Mesenchymal stem cell (in vitro differentiated cells and primary cell): ENCODE measurements at regions not wholly inside any gene's neighbourhood (a gene's known extent, or its start where the extent isn't known, plus 50 kb on each side); places are given as distances from the start of the nearest gene placed in this dataset.

Experiments used
- DNase-seq: peaks from one replicate; pipeline ENCODE4 v3.0.0-alpha.2; 2013
- H2AFZ ChIP-seq: one replicate; pipeline ENCODE4 v1.6.1; 2013; ENCODE audit warnings: low read depth, mild to moderate bottlenecking, control low read depth, inconsistent platforms, low read length, moderate library complexity
- H2AK5ac ChIP-seq: 2 replicates; pipeline ENCODE4 v1.6.1; 2013; ENCODE audit warnings: low read length, moderate library complexity, mild to moderate bottlenecking, inconsistent platforms; ENCODE audit not compliant: severe bottlenecking
- H2BK120ac ChIP-seq: one replicate; pipeline ENCODE4 v1.6.1; 2013; ENCODE audit warnings: low read depth, mild to moderate bottlenecking, inconsistent platforms, low read length, moderate library complexity
- H2BK12ac ChIP-seq, 2 experiments: one replicate each; pipeline ENCODE4 v1.6.1; 2013; ENCODE audit warnings: inconsistent platforms in 2 of 2, low read length in 2 of 2, mild to moderate bottlenecking in 2 of 2, moderate library complexity in 2 of 2, control low read depth in 1 of 2
- H2BK15ac ChIP-seq: one replicate; pipeline ENCODE4 v1.6.1; 2013; ENCODE audit warnings: mild to moderate bottlenecking, low read depth, inconsistent platforms; ENCODE audit not compliant: poor library complexity, severe bottlenecking
- H2BK5ac ChIP-seq: 2 replicates; pipeline ENCODE4 v1.6.1; 2013; ENCODE audit warnings: low read depth, mild to moderate bottlenecking, low read length, control low read depth, inconsistent platforms; ENCODE audit not compliant: poor library complexity, severe bottlenecking
- H3K14ac ChIP-seq, 2 experiments: one replicate each; pipeline ENCODE4 v1.6.1; 2013; ENCODE audit warnings: inconsistent platforms in 2 of 2, low read length in 2 of 2, control low read depth in 1 of 2, mild to moderate bottlenecking in 1 of 2, moderate library complexity in 1 of 2
- H3K18ac ChIP-seq, 2 experiments: one replicate each; pipeline ENCODE4 v1.6.1; 2013; ENCODE audit warnings: inconsistent platforms in 2 of 2, low read length in 2 of 2, control low read depth in 1 of 2, low read depth in 1 of 2, mild to moderate bottlenecking in 1 of 2
- H3K23ac ChIP-seq, 2 experiments: one replicate each; pipeline ENCODE4 v1.6.1; 2013; ENCODE audit warnings: inconsistent platforms in 2 of 2, low read length in 2 of 2, mild to moderate bottlenecking in 2 of 2, moderate library complexity in 2 of 2, control low read depth in 1 of 2
- H3K27ac ChIP-seq: 2 replicates; pipeline ENCODE4 v1.5.1; 2013; ENCODE audit warnings: mild to moderate bottlenecking, moderate library complexity, low read length, control low read depth, inconsistent platforms; ENCODE audit not compliant: poor library complexity, severe bottlenecking
- H3K27me3 ChIP-seq, 2 experiments: 2 replicates each; pipeline versions ENCODE4 v1.6.1 to v1.7.0; 2013; ENCODE audit warnings: low read length in 2 of 2, mild to moderate bottlenecking in 2 of 2, moderate library complexity in 2 of 2, control low read depth in 1 of 2, inconsistent platforms in 1 of 2; ENCODE audit not compliant: control insufficient read depth in 1 of 2, insufficient read depth in 1 of 2
- H3K36me3 ChIP-seq, 2 experiments: 2 replicates each; pipeline versions ENCODE4 v1.6.1 to v1.7.0; 2013; ENCODE audit warnings: low read length in 2 of 2, control low read depth in 1 of 2, inconsistent platforms in 1 of 2, low read depth in 1 of 2, mild to moderate bottlenecking in 1 of 2; ENCODE audit not compliant: insufficient read depth in 2 of 2, control insufficient read depth in 1 of 2
- H3K4ac ChIP-seq, 2 experiments: one replicate each; pipeline ENCODE4 v1.6.1; 2013; ENCODE audit warnings: inconsistent platforms in 2 of 2, low read length in 2 of 2, mild to moderate bottlenecking in 2 of 2, moderate library complexity in 2 of 2, control low read depth in 1 of 2, low read depth in 1 of 2
- H3K4me1 ChIP-seq: 2 replicates; pipeline ENCODE4 v1.6.1; 2013; ENCODE audit warnings: low read depth, low read length, control low read depth; ENCODE audit not compliant: control insufficient read depth, insufficient read depth
- H3K4me2 ChIP-seq: 2 replicates; pipeline ENCODE4 v1.6.1; 2013; ENCODE audit warnings: low read length, mild to moderate bottlenecking, inconsistent platforms; ENCODE audit not compliant: poor library complexity, severe bottlenecking
- H3K4me3 ChIP-seq, 2 experiments: 2 replicates each; pipeline versions ENCODE4 v1.5.1 to v1.7.0; 2013; ENCODE audit warnings: low read length in 2 of 2, mild to moderate bottlenecking in 2 of 2, control low read depth in 1 of 2, low read depth in 1 of 2; ENCODE audit not compliant: insufficient read depth in 1 of 2
- H3K79me1 ChIP-seq: replicated peaks from 2 replicates; pipeline ENCODE4 v1.6.1; 2013; ENCODE audit warnings: mild to moderate bottlenecking, control low read depth, low read length, inconsistent platforms; ENCODE audit not compliant: poor library complexity, severe bottlenecking
- H3K9ac ChIP-seq: 2 replicates; pipeline ENCODE4 v1.7.0; 2013; ENCODE audit warnings: mild to moderate bottlenecking, low read length, moderate library complexity
- H3K9me3 ChIP-seq: 2 replicates; pipeline ENCODE4 v1.7.0; 2013; ENCODE audit warnings: mild to moderate bottlenecking, low read length; ENCODE audit not compliant: control insufficient read depth
- H4K8ac ChIP-seq: one replicate; pipeline ENCODE4 v1.6.1; 2013; ENCODE audit warnings: inconsistent platforms, mild to moderate bottlenecking, low read length, moderate library complexity
- H4K91ac ChIP-seq: one replicate; pipeline ENCODE4 v1.6.1; 2013; ENCODE audit warnings: mild to moderate bottlenecking, low read length, inconsistent platforms
- WGBS: methylation state at CpG from one replicate; pipeline ENCODE4 v1.1.7; 2013; ENCODE audit warnings: mixed read lengths; 5-methylcytosine and 5-hydroxymethylcytosine counted together

DNA sequence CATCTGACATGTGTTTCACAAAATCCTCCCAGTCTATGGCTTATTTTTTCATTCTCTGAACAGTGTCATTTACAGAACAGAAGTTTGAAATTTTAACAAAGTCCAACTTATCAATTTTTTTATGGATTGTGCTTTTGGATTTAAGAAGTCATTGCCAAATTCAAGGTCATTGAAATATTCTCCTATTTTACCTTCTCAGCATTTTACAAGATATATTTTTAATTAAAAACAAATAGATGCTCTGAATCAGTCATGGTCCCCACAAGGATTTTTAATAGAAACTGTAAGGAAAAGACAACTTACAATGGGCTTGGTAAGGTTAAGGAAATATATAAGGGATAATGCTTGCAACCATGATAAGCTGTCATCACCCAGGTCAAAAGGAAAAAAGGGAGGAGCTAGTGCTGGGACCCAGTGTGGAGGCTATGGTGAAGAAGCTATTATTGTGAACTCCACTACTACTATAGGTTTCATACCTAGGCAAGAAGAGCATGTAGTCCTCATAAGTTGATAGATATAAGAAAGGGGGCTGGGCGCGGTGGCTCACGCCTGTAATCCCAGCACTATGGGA is 144.5 kb upstream of the KCNJ15 start:
- no peak overlapping the region for H4K91ac ChIP-seq
- H2BK15ac ChIP-seq: no peak overlapping the region
- DNase-seq: no peak
- no peak overlapping the region for H3K27ac ChIP-seq
- no peaks in the 10 kb centered on the region for H3K9me3 ChIP-seq
- H3K4me1 ChIP-seq: no peaks in the 10 kb centered on the region
- no peak overlapping the region for H3K4me2 ChIP-seq
- no peak overlapping the region for H4K8ac ChIP-seq
- no peak overlapping the region for H2AFZ ChIP-seq
- H3K79me1 ChIP-seq: no peaks in the 10 kb centered on the region
- H3K27me3 ChIP-seq: peaks cover 4 to 24% of the 10 kb centered on the region in 2 experiments
- H3K23ac ChIP-seq: no peak overlapping the region
- no peak overlapping the region for H2BK12ac ChIP-seq
- H3K4me3 ChIP-seq: no peak overlapping the region
- H2AK5ac ChIP-seq: no peak overlapping the region
- no peak overlapping the region for H2BK120ac ChIP-seq
- no peak overlapping the region for H2BK5ac ChIP-seq
- H3K18ac ChIP-seq: no peak overlapping the region
- no CpG with 5 or more reads among the region's 3 CpGs for WGBS
- H3K14ac ChIP-seq: no peak overlapping the region
- H3K4ac ChIP-seq: no peak overlapping the region
- no peaks in the 10 kb centered on the region for H3K36me3 ChIP-seq
- H3K9ac ChIP-seq: no peak overlapping the region

- Histone ChIP-seq H3K4me3 (no peak overlapping the region), H2AK5ac (no peak overlapping the region), H2BK120ac (no peak overlapping the region), H3K4ac (no peak overlapping the region), H2BK12ac (no peak overlapping the region), H4K8ac (no peak overlapping the region), H3K23ac (no peak overlapping the region), H3K9ac (no peak overlapping the region), H3K4me2 (no peak overlapping the region), H3K27me3 (peaks cover 4 to 33% of the 10 kb centered on the region in 2 experiments), H4K91ac (no peak overlapping the region), H3K36me3 (no peaks in the 10 kb centered on the region), H2AFZ (no peak overlapping the region), H3K27ac (no peak overlapping the region), H3K79me1 (no peaks in the 10 kb centered on the region), H2BK5ac (no peak overlapping the region), H3K18ac (no peak overlapping the region), H3K9me3 (no peaks in the 10 kb centered on the region), H3K14ac (no peak overlapping the region), H3K4me1 (no peaks in the 10 kb centered on the region), H2BK15ac (no peak overlapping the region)
- no peak for DNase-seq
- 97% methylated on average over 1 of the region's 2 CpGs for WGBS
Measured at GRCh38 chr21:38114717-38115333, 142.0 kb upstream of the KCNJ15 start.

GRCh38 chr21:38115870-38116269 is 140.9 kb upstream of the KCNJ15 start:
- H3K23ac ChIP-seq: no peak overlapping the region
- WGBS: 94% methylated on average over 3 of the region's 3 CpGs
- no peak overlapping the region for H2BK120ac ChIP-seq
- H3K79me1 ChIP-seq: no peaks in the 10 kb centered on the region
- H4K91ac ChIP-seq: no peak overlapping the region
- no peak overlapping the region for H3K4ac ChIP-seq
- H3K9ac ChIP-seq: no peak overlapping the region
- no peak overlapping the region for H4K8ac ChIP-seq
- peaks cover 4 to 33% of the 10 kb centered on the region in 2 experiments for H3K27me3 ChIP-seq
- H2BK15ac ChIP-seq: no peak overlapping the region
- no peaks in the 10 kb centered on the region for H3K9me3 ChIP-seq
- no peak overlapping the region for H3K27ac ChIP-seq
- H3K14ac ChIP-seq: no peak overlapping the region
- H3K4me2 ChIP-seq: no peak overlapping the region
- no peak overlapping the region for H2AK5ac ChIP-seq
- H3K18ac ChIP-seq: no peak overlapping the region
- H3K36me3 ChIP-seq: no peaks in the 10 kb centered on the region
- no peak overlapping the region for H2BK5ac ChIP-seq
- no peak overlapping the region for H3K4me3 ChIP-seq
- no peak overlapping the region for H2AFZ ChIP-seq
- H2BK12ac ChIP-seq: no peak overlapping the region
- no peaks in the 10 kb centered on the region for H3K4me1 ChIP-seq
- DNase-seq: no peak

GRCh38 chr21:38119793-38120192 is 137.0 kb upstream of the KCNJ15 start:
- H2AK5ac ChIP-seq: no peak overlapping the region
- H3K9me3 ChIP-seq: no peaks in the 10 kb centered on the region
- H4K91ac ChIP-seq: no peak overlapping the region
- WGBS: 80% methylated on average over 1 of the region's 4 CpGs
- no peak overlapping the region for H2BK15ac ChIP-seq
- no peak overlapping the region for H3K27ac ChIP-seq
- no peak overlapping the region for H3K18ac ChIP-seq
- H3K4me3 ChIP-seq: no peak overlapping the region
- no peak overlapping the region for H3K14ac ChIP-seq
- H4K8ac ChIP-seq: no peak overlapping the region
- H3K27me3 ChIP-seq: peaks cover 0 to 16% of the 10 kb centered on the region in 2 experiments
- H3K4me1 ChIP-seq: peaks cover 2% of the 10 kb centered on the region
- H2AFZ ChIP-seq: no peak overlapping the region
- no peak overlapping the region for H2BK120ac ChIP-seq
- no peak overlapping the region for H3K4me2 ChIP-seq
- H3K9ac ChIP-seq: no peak overlapping the region
- H2BK12ac ChIP-seq: no peak overlapping the region
- DNase-seq: no peak
- no peak overlapping the region for H2BK5ac ChIP-seq
- H3K79me1 ChIP-seq: no peaks in the 10 kb centered on the region
- no peaks in the 10 kb centered on the region for H3K36me3 ChIP-seq
- H3K23ac ChIP-seq: no peak overlapping the region
- no peak overlapping the region for H3K4ac ChIP-seq
